Kidney epithelial cell (primary cell): ENCODE measurements at regions not wholly inside any gene's neighbourhood (a gene's known extent, or its start where the extent isn't known, plus 50 kb on each side); places are given as distances from the start of the nearest gene placed in this dataset.
"Not testable (repeated sequence)": the region's sequence is repeated elsewhere in the genome, so short reads cannot be mapped to it uniquely, and the experiment has no call there.

Source experiments
- DNase-seq: peaks from one replicate; pipeline ENCODE4 v3.0.0-alpha.2; 2010; ENCODE audit warnings: low read depth
- H3K27me3 ChIP-seq: 2 replicates; pipeline ENCODE4 v1.6.0; 2011; ENCODE audit warnings: low read length; ENCODE audit not compliant: control insufficient read depth, insufficient read depth
- H3K36me3 ChIP-seq: 2 replicates; pipeline ENCODE4 v1.5.1; 2011; ENCODE audit warnings: low read length; ENCODE audit not compliant: control insufficient read depth, insufficient read depth
- H3K4me3 ChIP-seq: 2 replicates; pipeline ENCODE4 v1.5.1; 2011; ENCODE audit warnings: low read depth, mild to moderate bottlenecking, control low read depth, low read length
- TF ChIP-seq, protein P1 (sequence below): IDR thresholded peaks from 2 replicates; pipeline ENCODE4 v1.5.1; 2011; ENCODE audit warnings: mild to moderate bottlenecking, moderate library complexity, low read length, control low read depth, inconsistent platforms; ENCODE audit not compliant: insufficient read depth, poor library complexity, severe bottlenecking

DNA sequence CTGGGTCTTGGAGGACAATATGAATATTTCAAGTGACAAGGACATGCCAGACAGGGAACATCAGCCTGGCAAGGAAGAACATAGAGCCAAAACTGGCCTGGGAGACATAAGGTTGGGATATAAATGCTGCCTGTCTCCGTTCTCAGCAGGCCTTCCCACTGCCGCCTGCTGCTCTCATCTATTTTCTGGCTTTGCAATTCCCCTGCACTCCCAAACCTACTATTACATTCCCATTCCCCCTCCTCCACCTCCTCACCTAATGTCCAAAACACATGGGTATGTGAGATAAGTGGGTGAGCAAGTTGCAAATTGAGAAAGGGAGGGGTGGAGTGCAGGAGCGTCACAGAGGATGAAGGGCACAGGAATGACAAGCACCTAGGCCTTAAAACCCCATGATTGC is 244.3 kb upstream of the CDH8 start:
- Histone ChIP-seq H3K27me3 (no peaks in the 10 kb centered on the region), H3K4me3 (no peak overlapping the region), H3K36me3 (no peaks in the 10 kb centered on the region)
- no peak for DNase-seq
- TF ChIP-seq, protein P1, sequence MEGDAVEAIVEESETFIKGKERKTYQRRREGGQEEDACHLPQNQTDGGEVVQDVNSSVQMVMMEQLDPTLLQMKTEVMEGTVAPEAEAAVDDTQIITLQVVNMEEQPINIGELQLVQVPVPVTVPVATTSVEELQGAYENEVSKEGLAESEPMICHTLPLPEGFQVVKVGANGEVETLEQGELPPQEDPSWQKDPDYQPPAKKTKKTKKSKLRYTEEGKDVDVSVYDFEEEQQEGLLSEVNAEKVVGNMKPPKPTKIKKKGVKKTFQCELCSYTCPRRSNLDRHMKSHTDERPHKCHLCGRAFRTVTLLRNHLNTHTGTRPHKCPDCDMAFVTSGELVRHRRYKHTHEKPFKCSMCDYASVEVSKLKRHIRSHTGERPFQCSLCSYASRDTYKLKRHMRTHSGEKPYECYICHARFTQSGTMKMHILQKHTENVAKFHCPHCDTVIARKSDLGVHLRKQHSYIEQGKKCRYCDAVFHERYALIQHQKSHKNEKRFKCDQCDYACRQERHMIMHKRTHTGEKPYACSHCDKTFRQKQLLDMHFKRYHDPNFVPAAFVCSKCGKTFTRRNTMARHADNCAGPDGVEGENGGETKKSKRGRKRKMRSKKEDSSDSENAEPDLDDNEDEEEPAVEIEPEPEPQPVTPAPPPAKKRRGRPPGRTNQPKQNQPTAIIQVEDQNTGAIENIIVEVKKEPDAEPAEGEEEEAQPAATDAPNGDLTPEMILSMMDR = no peak

DNA sequence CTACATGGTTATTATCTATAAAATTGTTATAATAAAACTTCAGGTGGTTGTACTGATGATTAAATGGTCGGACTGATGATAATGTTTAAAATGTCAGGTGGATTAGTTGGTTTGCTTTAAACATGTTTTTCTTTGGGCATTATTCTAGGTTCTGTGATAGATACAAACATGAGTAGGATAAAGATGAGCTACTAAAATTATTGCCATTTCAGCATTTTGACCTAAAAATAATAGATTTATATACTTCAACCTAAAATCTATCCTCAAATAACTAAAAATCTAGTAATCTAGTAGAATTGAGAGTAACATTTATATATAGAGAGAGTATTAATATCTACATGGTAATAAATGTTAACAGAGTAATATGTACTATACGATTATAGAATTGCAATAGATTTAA is 241.7 kb upstream of the CDH8 start:
- TF ChIP-seq, protein P1 = no peak
- no peaks in the 10 kb centered on the region for H3K27me3 ChIP-seq
- H3K36me3 ChIP-seq = no peaks in the 10 kb centered on the region
- DNase-seq = no peak
- H3K4me3 ChIP-seq = no peak overlapping the region

GRCh38 chr16:62276637-62277036 is 240.4 kb upstream of the CDH8 start:
- DNase-seq = no peak
- Histone ChIP-seq H3K27me3 (no peaks in the 10 kb centered on the region), H3K36me3 (no peaks in the 10 kb centered on the region), H3K4me3 (no peak overlapping the region)
- TF ChIP-seq, protein P1 = no peak

GRCh38 chr16:62272035-62272434 is 235.8 kb upstream of the CDH8 start:
- no peak for DNase-seq
- no peak overlapping the region for H3K4me3 ChIP-seq
- H3K27me3 ChIP-seq = no peaks in the 10 kb centered on the region
- TF ChIP-seq, protein P1 = no peak
- no peaks in the 10 kb centered on the region for H3K36me3 ChIP-seq

- TF ChIP-seq, protein P1 = no peak
- H3K36me3 ChIP-seq = no peaks in the 10 kb centered on the region
- DNase-seq = no peak
- H3K27me3 ChIP-seq = no peaks in the 10 kb centered on the region
- H3K4me3 ChIP-seq = no peak overlapping the region
These were observed 225.5 kb upstream of the CDH8 start for GRCh38 chr16:62261760-62262159.

DNA sequence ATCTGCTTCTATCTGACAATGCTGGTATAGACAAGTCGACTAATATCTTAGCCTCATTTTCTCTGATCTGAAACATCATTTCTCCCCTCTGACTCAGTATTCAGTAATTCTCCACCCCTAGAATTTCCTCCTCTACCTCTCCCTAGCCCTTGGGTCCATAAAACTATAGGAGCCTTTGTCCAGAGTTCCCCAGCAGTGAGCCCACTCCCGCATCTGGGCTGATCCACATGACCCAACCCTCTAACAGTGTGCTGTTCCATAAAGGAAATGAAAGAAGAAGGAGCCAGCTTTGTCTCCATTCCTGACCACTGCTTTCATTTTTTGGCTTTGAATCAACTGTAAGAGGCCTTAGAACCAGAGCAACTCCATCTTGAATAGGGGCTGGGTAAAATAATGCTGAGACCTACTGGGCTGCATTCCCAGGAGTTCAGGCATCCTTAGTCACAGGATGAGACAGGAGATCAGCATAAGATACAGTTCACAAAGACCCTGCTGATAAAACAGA is 222.7 kb upstream of the CDH8 start:
- H3K4me3 ChIP-seq, H3K36me3 ChIP-seq: not testable (repeated sequence)

More for the DNA sequence above, 222.7 kb upstream of the CDH8 start:
- DNase-seq, H3K27me3 ChIP-seq: not testable (repeated sequence)
